Subcutaneous abdominal adipose tissue (tissue), 5 donors: ENCODE measurements at regions not wholly inside any gene's neighbourhood (a gene's known extent, or its start where the extent isn't known, plus 50 kb on each side); places are given as distances from the start of the nearest gene placed in this dataset.
"Not testable (repeated sequence)": the region's sequence is repeated elsewhere in the genome, so short reads cannot be mapped to it uniquely, and the experiment has no call there.

Experiments
- H3K27ac ChIP-seq: one replicate; pipeline ENCODE4 v1.7.0; 2013; ENCODE audit warnings: low read depth, mild to moderate bottlenecking, inconsistent platforms, low read length, moderate library complexity
- H3K27me3 ChIP-seq, 5 donors: one replicate each; pipeline ENCODE4 v1.7.0; 2013; ENCODE audit warnings: low read length in 5 of 5, inconsistent platforms in 1 of 5; ENCODE audit not compliant: control insufficient read depth in 5 of 5, insufficient read depth in 4 of 5
- H3K36me3 ChIP-seq, 5 donors: one replicate each; pipeline ENCODE4 v1.7.0; 2013; ENCODE audit warnings: low read length in 5 of 5; ENCODE audit not compliant: control insufficient read depth in 5 of 5, insufficient read depth in 5 of 5
- H3K4me1 ChIP-seq, 5 donors: one replicate each; pipeline ENCODE4 v1.7.0; 2013; ENCODE audit warnings: low read length in 5 of 5, mild to moderate bottlenecking in 3 of 5, moderate library complexity in 1 of 5; ENCODE audit not compliant: control insufficient read depth in 5 of 5, insufficient read depth in 5 of 5
- H3K4me3 ChIP-seq, 5 donors: one replicate each; pipeline ENCODE4 v1.7.0; 2013; ENCODE audit warnings: low read length in 5 of 5, low read depth in 1 of 5
- H3K9ac ChIP-seq, 5 donors: one replicate each; pipeline ENCODE4 v1.7.0; 2013; ENCODE audit warnings: low read length in 5 of 5, mild to moderate bottlenecking in 4 of 5, moderate library complexity in 3 of 5
- H3K9me3 ChIP-seq, 5 donors: one replicate each; pipeline ENCODE4 v1.7.0; 2013; ENCODE audit warnings: low read length in 5 of 5; ENCODE audit not compliant: control insufficient read depth in 5 of 5
- donor health status: healthy.
- donor health status: healthy.
- donor health status: healthy.
- donor health status: healthy.
- donor health status: healthy.

DNA sequence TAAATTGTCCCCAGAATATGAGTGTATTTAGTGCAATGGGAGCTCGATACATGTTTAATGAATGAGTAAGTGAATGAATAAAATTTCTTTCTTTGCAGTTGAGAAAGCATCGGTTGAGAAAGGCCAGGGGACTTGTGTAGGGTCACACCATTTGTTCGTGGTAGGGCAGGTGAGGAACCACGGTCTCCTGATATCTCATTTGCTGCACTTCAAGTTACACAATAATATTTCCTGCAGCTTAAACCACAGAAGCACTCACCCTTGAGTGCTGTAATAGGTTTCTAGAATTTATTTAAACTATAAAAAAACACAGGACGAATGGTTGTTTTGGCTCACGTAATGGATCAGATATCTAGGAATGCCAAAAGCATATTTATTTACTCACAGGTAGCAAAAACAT is 429.8 kb downstream of the SPATA31D1 start:
- no peak overlapping the region for H3K27ac ChIP-seq
- no peaks in the 10 kb centered on the region for H3K9me3 ChIP-seq
- H3K4me3 ChIP-seq: no peak overlapping the region
- no peaks in the 10 kb centered on the region for H3K27me3 ChIP-seq
- no peak overlapping the region for H3K9ac ChIP-seq
- H3K4me1 ChIP-seq: no peaks in the 10 kb centered on the region
- H3K36me3 ChIP-seq: no peaks in the 10 kb centered on the region

DNA sequence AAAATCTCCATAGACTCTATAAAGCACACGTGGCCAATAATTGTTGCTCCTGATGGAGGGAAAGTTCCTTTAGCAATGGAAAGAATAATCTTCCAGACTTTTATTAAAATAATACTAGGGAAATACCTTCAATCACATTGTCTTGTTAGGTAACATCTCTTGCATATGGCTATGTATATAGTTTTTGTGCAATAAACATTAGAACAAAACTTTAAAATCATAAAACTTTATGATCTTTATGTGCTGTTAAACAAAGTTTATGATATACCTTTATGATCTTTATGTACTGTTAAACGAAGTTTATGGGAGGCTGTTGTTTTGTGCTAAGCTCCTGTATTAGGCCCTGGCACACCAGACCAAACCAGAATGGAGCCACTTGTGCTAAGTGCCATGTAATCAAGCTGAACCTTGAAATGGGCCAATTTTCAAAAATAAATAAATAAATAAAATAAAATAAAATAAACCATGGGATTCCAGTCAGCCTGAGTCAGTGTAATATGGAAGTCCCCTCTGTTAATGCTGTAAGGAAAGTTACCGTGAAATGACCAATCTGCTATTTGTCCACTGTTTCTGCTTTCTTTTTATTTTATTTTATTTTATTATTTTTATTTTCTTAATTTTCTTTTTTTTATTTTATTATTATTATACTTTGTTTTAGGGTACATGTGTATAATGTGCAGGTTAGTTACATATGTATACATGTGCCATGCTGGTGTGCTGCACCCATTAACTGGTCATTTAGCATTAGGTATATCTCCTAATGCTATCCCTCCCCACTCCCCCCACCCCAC is 431.3 kb downstream of the SPATA31D1 start:
- Histone ChIP-seq H3K4me1 (no peaks in the 10 kb centered on the region), H3K9me3 (no peaks in the 10 kb centered on the region), H3K27ac (no peak overlapping the region), H3K4me3 (no peak overlapping the region), H3K36me3 (no peaks in the 10 kb centered on the region), H3K27me3 (no peaks in the 10 kb centered on the region), H3K9ac (no peak overlapping the region)

DNA sequence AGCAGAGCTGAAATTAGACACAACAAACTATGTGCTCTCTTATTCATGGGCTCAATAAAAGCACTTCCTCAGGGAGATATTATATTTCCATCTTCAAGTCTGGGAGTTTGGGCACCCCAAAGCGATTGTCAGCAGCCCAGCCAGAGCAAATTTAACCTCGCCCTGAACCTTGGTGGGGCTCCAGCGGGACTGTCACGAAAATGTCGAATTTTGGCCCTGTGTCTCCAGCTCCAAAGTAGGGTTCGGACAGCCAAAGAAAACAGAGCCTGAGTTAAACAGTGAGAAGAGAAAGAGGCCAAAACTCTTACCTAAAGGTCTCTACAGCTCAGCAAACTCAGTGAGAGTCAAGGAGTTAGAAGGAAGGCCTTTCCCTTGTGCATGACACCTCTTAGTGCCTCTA is 432.9 kb downstream of the SPATA31D1 start:
- no peaks in the 10 kb centered on the region for H3K36me3 ChIP-seq
- no peak overlapping the region for H3K9ac ChIP-seq
- H3K27me3 ChIP-seq: no peaks in the 10 kb centered on the region
- no peak overlapping the region for H3K4me3 ChIP-seq
- no peaks in the 10 kb centered on the region for H3K4me1 ChIP-seq
- H3K27ac ChIP-seq: no peak overlapping the region
- no peaks in the 10 kb centered on the region for H3K9me3 ChIP-seq

DNA sequence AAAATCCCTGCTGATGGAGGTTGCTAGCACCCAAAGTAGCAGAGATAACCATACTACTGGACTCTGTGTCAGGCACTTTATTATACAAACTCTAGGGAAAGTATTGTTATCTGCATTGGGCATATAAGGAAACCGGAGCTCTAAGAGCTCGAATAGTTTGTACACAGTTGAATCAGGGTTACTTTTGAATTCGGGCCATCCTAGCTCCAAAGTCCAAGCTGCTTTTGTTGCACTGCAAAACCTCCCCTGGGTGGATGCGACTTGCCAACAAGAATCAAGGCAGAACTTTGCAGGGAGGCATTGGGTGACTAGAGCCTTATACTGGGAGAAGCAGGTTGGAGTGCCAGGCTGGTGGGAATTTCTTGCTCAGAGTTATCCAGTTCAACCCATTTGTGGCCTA is 435.1 kb downstream of the SPATA31D1 start:
- Histone ChIP-seq H3K27ac (no peak overlapping the region), H3K9ac (no peak overlapping the region), H3K4me1 (no peaks in the 10 kb centered on the region)

DNA sequence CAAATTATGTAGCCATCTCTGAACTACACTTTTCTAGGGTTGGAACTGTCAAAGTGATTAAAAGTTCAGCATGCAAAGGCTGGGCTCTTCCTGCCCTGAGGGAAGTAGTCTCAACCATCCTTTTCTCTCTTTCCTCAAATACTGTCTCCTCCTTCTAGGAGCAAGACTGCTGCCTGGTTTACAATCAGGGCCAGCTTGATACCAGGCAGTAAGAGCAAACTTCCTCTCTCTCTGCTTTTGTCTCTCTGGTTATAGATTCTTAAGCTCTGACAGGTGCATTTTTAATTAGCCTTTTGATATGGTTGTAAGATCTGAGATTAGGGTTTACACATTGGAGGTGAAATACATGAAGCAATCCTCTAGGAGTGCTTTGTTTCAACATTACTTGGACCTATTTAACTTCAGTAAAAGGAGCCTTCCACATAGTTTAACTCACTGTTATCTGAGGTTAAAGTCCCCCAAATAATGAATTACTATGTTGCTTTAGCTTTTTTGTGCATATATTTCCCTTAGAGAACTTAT is 436.1 kb downstream of the SPATA31D1 start:
- Histone ChIP-seq H3K27ac (no peak overlapping the region), H3K4me3 (no peak overlapping the region), H3K9me3 (no peaks in the 10 kb centered on the region), H3K36me3 (no peaks in the 10 kb centered on the region), H3K9ac (no peak overlapping the region), H3K4me1 (no peaks in the 10 kb centered on the region), H3K27me3 (no peaks in the 10 kb centered on the region)

More for the DNA sequence above, 435.1 kb downstream of the SPATA31D1 start:
- H3K9me3 ChIP-seq: no peaks in the 10 kb centered on the region
- H3K27me3 ChIP-seq: no peaks in the 10 kb centered on the region
- H3K36me3 ChIP-seq: no peaks in the 10 kb centered on the region
- H3K4me3 ChIP-seq: no peak overlapping the region

DNA sequence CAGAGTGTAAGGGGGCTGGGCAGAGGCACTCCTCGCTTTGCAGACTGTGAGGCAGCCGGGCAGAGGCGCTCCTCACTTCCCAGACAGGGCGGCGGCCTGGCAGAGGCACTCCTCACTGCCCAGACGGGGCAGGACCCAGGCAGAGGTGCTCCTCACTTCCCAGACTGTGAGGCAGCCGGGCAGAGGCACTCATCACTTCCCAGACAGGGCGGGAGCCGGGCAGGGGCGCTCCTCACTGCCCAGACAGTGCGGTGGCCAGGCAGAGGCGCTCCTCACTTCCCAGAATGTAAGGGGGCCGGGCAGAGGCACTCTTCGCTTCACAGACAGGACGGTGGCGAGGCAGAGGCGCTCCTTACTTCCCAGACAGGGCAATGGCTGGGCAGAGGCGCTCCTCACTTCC is 442.5 kb downstream of the SPATA31D1 start:
- H3K27ac ChIP-seq: no peak overlapping the region
- no peaks in the 10 kb centered on the region for H3K27me3 ChIP-seq
- H3K9me3 ChIP-seq: peaks cover 0 to 10% (median 4%) of the 10 kb centered on the region in 5 donors
- H3K9ac ChIP-seq: no peak overlapping the region
- no peaks in the 10 kb centered on the region for H3K4me1 ChIP-seq
- H3K36me3 ChIP-seq: no peaks in the 10 kb centered on the region
- H3K4me3 ChIP-seq: no peak overlapping the region

DNA sequence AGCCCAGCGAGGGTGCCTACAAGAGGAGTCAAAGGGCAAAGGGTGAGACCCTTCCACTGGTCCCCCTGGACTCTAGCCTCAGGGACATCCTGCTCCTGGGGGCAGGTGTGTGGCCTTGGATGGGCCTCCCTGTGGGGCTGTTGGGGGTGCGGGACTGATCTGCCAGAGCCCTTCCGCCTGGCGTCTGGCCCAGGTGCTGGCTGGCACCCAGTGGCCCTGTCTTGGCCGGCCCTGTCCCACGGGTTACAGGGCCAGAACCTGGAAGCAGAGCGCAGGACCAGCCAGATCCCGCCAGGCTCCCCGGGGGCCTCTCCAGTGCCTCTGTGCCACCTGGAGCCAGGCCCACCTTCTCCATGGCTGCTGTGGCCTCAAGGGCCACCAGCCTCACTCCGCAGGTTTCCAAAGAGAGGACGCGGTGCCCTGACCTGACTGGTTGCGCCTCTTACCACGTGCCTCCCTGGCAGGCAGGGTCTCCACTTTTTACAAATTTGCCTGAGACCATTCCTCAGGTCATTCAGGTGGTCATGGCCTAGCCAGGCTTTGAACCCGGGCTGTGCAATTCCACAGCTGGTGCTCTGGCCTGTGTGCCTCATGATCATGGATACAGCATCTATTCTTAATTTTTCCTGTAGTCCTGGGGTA is 444.8 kb downstream of the SPATA31D1 start:
- not testable (repeated sequence) for H3K9ac ChIP-seq, H3K27ac ChIP-seq, H3K4me3 ChIP-seq, H3K27me3 ChIP-seq, H3K36me3 ChIP-seq, H3K4me1 ChIP-seq
- peaks cover 0 to 10% (median 6%) of the 10 kb centered on the region in 5 donors for H3K9me3 ChIP-seq

DNA sequence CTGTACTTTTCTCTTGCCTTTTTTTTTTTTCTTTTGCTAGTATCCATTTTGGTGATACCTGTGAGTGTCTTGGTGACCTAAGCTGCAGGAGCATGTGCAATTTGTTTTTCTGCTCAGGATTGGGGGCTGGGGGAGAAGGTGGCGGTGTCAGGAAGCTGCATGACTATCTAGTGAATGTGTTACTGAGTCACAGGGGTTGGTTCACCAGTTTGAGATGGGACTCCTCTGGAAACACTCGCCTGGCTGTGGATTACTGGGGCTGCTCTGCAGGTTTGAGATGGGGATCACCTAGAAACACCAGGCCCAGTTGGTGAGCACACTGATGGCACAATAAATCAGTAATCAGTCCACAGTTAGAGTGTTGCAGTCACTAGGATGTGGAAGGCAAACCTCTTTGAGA is 447.9 kb downstream of the SPATA31D1 start:
- no peak overlapping the region for H3K9ac ChIP-seq
- H3K27ac ChIP-seq: no peak overlapping the region
- H3K36me3 ChIP-seq: no peaks in the 10 kb centered on the region
- H3K27me3 ChIP-seq: no peaks in the 10 kb centered on the region
- H3K4me3 ChIP-seq: no peak overlapping the region
- H3K4me1 ChIP-seq: no peaks in the 10 kb centered on the region
- H3K9me3 ChIP-seq: peaks cover 0 to 27% (median 14%) of the 10 kb centered on the region in 5 donors

DNA sequence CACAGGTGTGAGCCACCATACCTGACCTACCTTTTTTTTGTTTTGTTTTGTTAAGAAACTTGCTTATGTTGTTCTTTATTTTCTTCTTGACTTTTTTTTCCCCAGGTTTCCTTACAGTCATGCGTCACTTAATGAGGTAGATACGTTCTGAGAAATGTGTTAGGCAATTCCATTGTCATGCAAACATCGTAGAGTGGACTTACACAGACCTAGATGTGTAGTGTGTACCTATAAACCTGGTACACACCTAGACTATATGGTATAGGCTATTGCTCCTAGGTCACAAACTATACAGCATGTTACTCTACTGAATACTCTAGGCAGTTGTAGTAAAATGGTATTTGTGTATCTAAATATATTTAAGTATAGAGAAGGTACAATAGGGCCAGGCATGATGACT is 448.6 kb downstream of the SPATA31D1 start:
- not testable (repeated sequence) for H3K27me3 ChIP-seq, H3K9ac ChIP-seq, H3K36me3 ChIP-seq, H3K4me1 ChIP-seq, H3K27ac ChIP-seq, H3K4me3 ChIP-seq
- peaks cover 0 to 27% (median 14%) of the 10 kb centered on the region in 5 donors for H3K9me3 ChIP-seq

DNA sequence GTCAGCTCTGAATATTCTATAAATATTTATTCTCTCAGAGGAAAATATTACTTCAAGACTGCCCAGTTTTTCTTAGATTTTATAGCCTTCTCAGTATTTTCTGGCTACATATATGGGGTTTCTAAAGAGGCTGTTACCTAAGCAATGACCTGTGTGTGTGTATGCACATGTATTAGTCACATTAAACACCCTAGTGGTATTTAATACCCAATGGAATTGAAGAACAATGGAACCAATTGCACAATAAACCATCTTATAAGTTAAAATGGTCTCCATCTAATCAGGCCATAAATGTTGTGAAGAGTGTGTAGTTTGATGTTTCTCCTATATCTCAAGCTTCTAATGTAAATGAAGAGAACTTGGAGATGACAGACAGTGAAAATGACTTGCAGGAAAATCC is 450.0 kb downstream of the SPATA31D1 start:
- Histone ChIP-seq H3K9me3 (peaks cover 0 to 23% (median 14%) of the 10 kb centered on the region in 5 donors), H3K27me3 (no peaks in the 10 kb centered on the region), H3K36me3 (no peaks in the 10 kb centered on the region), H3K9ac (no peak overlapping the region), H3K27ac (no peak overlapping the region), H3K4me3 (no peak overlapping the region), H3K4me1 (no peaks in the 10 kb centered on the region)
